Tibial artery (tissue), 4 donors: ENCODE measurements at regions not wholly inside any gene's neighbourhood (a gene's known extent, or its start where the extent isn't known, plus 50 kb on each side); places are given as distances from the start of the nearest gene placed in this dataset.

Experiments
- DNase-seq, 2 donors: peaks; one replicate each; pipeline ENCODE4 v3.0.0-alpha.2; 2019
- H3K27ac ChIP-seq, 2 donors: fragments of 200-600 bp; sonication (generic) in 1 of 2; 1 replicate in 1 of 2; 2 replicates in 1 of 2; pipeline ENCODE4 v1.5.1; 2018 to 2019; ENCODE audit warnings: mild to moderate bottlenecking in 1 of 2
- H3K27me3 ChIP-seq, 2 donors: fragments of 200-600 bp; sonication (generic) in 1 of 2; one replicate each; pipeline versions ENCODE4 v1.5.1 to v1.6.0; 2016 to 2019
- H3K36me3 ChIP-seq, 3 donors: fragments of 200-600 bp; sonication (generic) in 2 of 3; one replicate each; pipeline ENCODE4 v1.5.1; 2016 to 2019; ENCODE audit warnings: mild to moderate bottlenecking in 2 of 3
- H3K4me1 ChIP-seq, 4 donors: fragments of 200-600 bp; sonication (generic) in 2 of 4; 1 replicate in 3 of 4; 2 replicates in 1 of 4; pipeline ENCODE4 v1.5.1; 2016 to 2019
- H3K4me3 ChIP-seq, 2 donors: fragments of 200-600 bp; sonication (generic) in 1 of 2; 1 replicate in 1 of 2; 2 replicates in 1 of 2; pipeline ENCODE4 v1.5.1; 2018 to 2019; ENCODE audit warnings: mild to moderate bottlenecking in 2 of 2
- H3K9me3 ChIP-seq, 3 donors: fragments of 200-600 bp; sonication (generic) in 1 of 3; one replicate each; pipeline ENCODE4 v1.5.1; 2016 to 2019
- CTCF ChIP-seq, 2 experiments: fragments of 200-600 bp in 1 of 2; fragments of 450-650 bp in 1 of 2; IDR thresholded peaks; one replicate each; pipeline ENCODE4 v1.5.1; 2017 to 2019; ENCODE audit warnings: antibody characterized with exemption in 2 of 2, mild to moderate bottlenecking in 1 of 2, moderate library complexity in 1 of 2
- intact Hi-C: fragments of 100-400 bp; cut with DNase I; formaldehyde crosslinking; loops from one replicate; pipeline ENCODE4 v1.15.0; 2023; ENCODE audit warnings: low total_unique reads

GRCh38 chr3:127088511-127089351, 104.2 kb upstream of the PRR23E start:
- Histone ChIP-seq H3K27ac (no peak overlapping the region), H3K4me1 (peaks cover 0 to 3% (median 0%) of the 10 kb centered on the region in 4 donors), H3K27me3 (peaks cover 0 to 10% of the 10 kb centered on the region in 2 donors), H3K36me3 (no peaks in the 10 kb centered on the region), H3K4me3 (no peak overlapping the region), H3K9me3 (no peaks in the 10 kb centered on the region)
- no peak for TF ChIP-seq CTCF (IDR thresholded peaks at IDR 0.05)
- DNase-seq = no peak
- intact Hi-C loops = no loop called here

GRCh38 chr3:127089486-127090145, 103.3 kb upstream of the PRR23E start:
- H3K4me1 ChIP-seq = peaks cover 0 to 3% (median 0%) of the 10 kb centered on the region in 4 donors
- intact Hi-C loops = no loop called here

DNA sequence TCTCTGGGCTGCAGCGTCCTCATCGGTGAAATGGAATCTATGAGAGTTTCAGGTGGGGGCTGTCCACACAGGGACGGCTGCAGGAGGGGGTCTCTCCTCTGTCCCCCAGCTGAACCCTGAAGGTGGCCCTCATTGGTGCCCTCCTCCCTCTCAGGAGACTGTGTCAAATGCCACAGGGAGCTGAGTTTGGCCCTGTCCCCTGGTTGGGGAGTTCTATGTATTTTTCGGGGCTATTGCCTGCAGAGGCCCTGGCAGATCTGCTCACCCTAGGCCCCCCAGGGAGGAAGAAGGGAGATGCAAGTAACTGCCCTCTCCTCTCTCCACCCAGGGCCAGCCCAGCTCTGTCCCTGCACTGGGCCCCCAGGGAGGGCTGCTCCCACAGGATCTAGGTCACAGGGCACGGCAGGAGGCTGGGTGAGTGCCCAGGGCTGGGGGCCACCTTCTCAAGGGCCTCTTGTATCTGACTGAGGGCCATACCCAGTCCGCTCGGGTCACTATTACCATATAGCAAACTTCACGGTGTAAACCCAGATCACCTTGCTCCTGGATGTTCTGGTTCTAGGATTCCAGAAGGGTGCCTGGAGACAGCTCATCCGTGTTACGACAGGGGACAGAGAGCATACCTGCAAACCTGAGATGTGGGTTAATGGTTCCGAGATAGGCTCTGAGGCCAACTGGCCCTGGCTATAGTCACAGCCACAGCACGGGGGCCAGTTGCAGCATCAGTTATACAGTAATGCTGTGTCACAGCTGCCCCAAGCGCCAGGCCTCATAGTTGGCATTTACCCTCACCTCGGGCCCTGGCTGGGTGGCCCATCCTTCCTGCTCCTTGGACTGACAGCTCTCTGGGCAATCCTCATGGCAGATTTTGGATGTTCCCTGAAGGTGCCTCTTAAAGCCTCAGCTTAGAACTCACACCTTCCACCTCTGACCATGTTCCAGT, 102.4 kb upstream of the PRR23E start:
- Histone ChIP-seq H3K4me3 (no peak overlapping the region), H3K9me3 (no peaks in the 10 kb centered on the region), H3K27ac (no peak overlapping the region), H3K36me3 (no peaks in the 10 kb centered on the region), H3K4me1 (peaks cover 0 to 3% (median 0%) of the 10 kb centered on the region in 4 donors), H3K27me3 (peaks cover 0 to 10% of the 10 kb centered on the region in 2 donors)
- intact Hi-C loops = no loop called here
- no peak for TF ChIP-seq CTCF (IDR thresholded peaks at IDR 0.05)
- no peak for DNase-seq

More at GRCh38 chr3:127089486-127090145, 103.3 kb upstream of the PRR23E start:
- TF ChIP-seq CTCF (IDR thresholded peaks at IDR 0.05) = no peak
- H3K36me3 ChIP-seq = no peaks in the 10 kb centered on the region
- no peaks in the 10 kb centered on the region for H3K9me3 ChIP-seq
- no peak for DNase-seq
- no peak overlapping the region for H3K4me3 ChIP-seq
- H3K27ac ChIP-seq = no peak overlapping the region
- H3K27me3 ChIP-seq = peaks cover 0 to 10% of the 10 kb centered on the region in 2 donors

DNA sequence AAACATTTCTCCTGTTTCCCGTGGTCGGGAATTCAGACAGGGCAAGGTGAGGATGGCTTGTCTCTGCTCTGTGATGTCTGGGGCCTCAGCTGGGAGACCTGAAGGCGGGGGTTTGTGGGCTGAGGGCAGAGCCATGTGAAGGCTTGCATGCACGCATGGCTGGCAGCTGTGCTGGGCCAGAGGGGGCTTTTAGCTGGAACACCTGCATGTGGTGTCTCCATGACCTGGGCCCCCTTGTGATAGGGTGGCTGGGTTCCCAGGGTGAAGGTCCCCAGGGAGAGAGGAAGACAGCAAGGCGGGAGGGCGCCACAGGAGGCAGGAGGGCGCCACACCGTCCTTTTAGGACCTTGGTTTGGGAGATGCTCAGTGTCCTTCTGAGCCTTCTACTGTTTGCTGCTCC, 101.6 kb upstream of the PRR23E start:
- DNase-seq = no peak
- no peaks in the 10 kb centered on the region for H3K36me3 ChIP-seq
- H3K9me3 ChIP-seq = no peaks in the 10 kb centered on the region
- no peak for TF ChIP-seq CTCF (IDR thresholded peaks at IDR 0.05)
- peaks cover 0 to 3% (median 0%) of the 10 kb centered on the region in 4 donors for H3K4me1 ChIP-seq
- peaks cover 0 to 10% of the 10 kb centered on the region in 2 donors for H3K27me3 ChIP-seq
- H3K27ac ChIP-seq = no peak overlapping the region
- no peak overlapping the region for H3K4me3 ChIP-seq
- intact Hi-C loops = no loop called here

GRCh38 chr3:127092368-127092767, 100.6 kb upstream of the PRR23E start:
- DNase-seq = no peak
- Histone ChIP-seq H3K36me3 (no peaks in the 10 kb centered on the region), H3K4me1 (peaks cover 0 to 3% (median 0%) of the 10 kb centered on the region in 4 donors), H3K4me3 (no peak overlapping the region), H3K27me3 (peaks cover 0 to 10% of the 10 kb centered on the region in 2 donors), H3K27ac (no peak overlapping the region), H3K9me3 (no peaks in the 10 kb centered on the region)
- intact Hi-C loops = no loop called here
- no peak for TF ChIP-seq CTCF (IDR thresholded peaks at IDR 0.05)
